ENCODE measurements at regions not wholly inside any gene's neighbourhood (a gene's known extent, or its start where the extent isn't known, plus 50 kb on each side); places are given as distances from the start of the nearest gene placed in this dataset.

DNA sequence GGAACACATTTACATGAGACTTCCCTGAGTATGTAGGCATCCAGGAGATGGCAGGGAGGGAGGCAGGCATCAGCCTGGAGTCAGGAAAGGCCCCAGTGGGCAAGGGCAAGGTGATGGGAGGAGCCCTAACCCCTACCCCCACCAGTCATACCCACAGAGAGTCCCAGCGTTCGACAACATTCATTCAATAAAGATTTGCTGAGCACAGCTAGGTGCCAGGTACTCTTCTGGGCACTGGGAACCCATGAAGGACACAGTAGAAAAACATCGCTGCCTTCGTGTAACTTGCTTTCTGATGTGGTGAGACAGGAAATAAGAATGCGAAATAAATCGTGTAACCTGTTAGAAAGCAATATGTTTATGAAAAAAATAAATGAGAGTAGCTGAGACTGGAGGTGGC is 77.3 kb upstream of the GADD45A start:
- TF ChIP-seq, protein P1, sequence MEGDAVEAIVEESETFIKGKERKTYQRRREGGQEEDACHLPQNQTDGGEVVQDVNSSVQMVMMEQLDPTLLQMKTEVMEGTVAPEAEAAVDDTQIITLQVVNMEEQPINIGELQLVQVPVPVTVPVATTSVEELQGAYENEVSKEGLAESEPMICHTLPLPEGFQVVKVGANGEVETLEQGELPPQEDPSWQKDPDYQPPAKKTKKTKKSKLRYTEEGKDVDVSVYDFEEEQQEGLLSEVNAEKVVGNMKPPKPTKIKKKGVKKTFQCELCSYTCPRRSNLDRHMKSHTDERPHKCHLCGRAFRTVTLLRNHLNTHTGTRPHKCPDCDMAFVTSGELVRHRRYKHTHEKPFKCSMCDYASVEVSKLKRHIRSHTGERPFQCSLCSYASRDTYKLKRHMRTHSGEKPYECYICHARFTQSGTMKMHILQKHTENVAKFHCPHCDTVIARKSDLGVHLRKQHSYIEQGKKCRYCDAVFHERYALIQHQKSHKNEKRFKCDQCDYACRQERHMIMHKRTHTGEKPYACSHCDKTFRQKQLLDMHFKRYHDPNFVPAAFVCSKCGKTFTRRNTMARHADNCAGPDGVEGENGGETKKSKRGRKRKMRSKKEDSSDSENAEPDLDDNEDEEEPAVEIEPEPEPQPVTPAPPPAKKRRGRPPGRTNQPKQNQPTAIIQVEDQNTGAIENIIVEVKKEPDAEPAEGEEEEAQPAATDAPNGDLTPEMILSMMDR (IDR thresholded peaks at IDR 0.05), result no peak
- TF ChIP-seq POLR2AphosphoS5 (IDR thresholded peaks at IDR 0.05), result no peak

Data from breast epithelium (tissue), 3 donors.